ENCODE measurements at regions not wholly inside any gene's neighbourhood (a gene's known extent, or its start where the extent isn't known, plus 50 kb on each side); places are given as distances from the start of the nearest gene placed in this dataset.
"Not testable (repeated sequence)": the region's sequence is repeated elsewhere in the genome, so short reads cannot be mapped to it uniquely, and the experiment has no call there.

DNA sequence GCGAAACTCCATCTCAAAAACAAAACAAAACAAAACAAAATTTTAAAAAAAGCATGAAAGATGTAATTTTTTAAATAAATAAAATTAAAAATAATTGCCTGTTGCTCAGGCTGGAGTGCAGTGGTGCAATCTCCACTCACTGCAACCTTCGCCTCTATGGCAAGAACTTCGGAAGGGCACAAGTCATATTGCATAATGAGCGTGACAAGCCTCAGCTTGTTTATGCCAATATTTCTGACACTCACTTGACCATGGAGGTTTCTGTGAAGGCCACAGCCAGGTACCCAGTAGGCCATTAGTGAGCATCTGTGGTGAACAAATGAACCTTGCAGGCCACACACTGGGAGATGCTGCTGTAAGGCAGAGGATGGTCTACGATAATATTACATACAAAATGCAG is 106.1 kb upstream of the KMT2C start:
- Histone ChIP-seq H3K4me2 (ENCODE audit: low read depth, low read length) (no peak overlapping the region), H3K4me3 (ENCODE audit: insufficient read depth, low read depth, low read length) (no peak overlapping the region), H3K4ac (ENCODE audit: low read depth, low read length) (no peak overlapping the region), H2BK15ac (ENCODE audit: low read depth, low read length) (no peak overlapping the region), H2AFZ (replicated peaks; ENCODE audit: low read length, poor library complexity) (no peak overlapping the region), H3K36me3 (ENCODE audit: control insufficient read depth, insufficient read depth, low read length) (no peaks in the 10 kb centered on the region), H2BK20ac (ENCODE audit: low read depth, low read length) (no peak overlapping the region), H3K27me3 (ENCODE audit: control insufficient read depth, insufficient read depth, low read length) (no peaks in the 10 kb centered on the region), H3K56ac (ENCODE audit: extremely low read depth, insufficient read depth, low read length) (no peak overlapping the region), H3K9me1 (ENCODE audit: insufficient read depth, low read length) (no peaks in the 10 kb centered on the region), H4K8ac (ENCODE audit: low read depth in 2 of 2, low read length in 2 of 2) (no peak overlapping the region), H3K4me1 (ENCODE audit: control insufficient read depth, insufficient read depth, low read length) (no peaks in the 10 kb centered on the region), H4K20me1 (ENCODE audit: insufficient read depth, low read length) (no peaks in the 10 kb centered on the region), H3K79me1 (ENCODE audit: low read depth in 1 of 2, low read length in 2 of 2) (no peaks in the 10 kb centered on the region), H4K91ac (ENCODE audit: insufficient read depth, low read depth, low read length) (no peak overlapping the region), H2AK5ac (ENCODE audit: low read depth, low read length) (no peak overlapping the region), H2BK120ac (ENCODE audit: low read depth, low read length) (no peak overlapping the region), H3K23ac (ENCODE audit: low read depth, low read length) (no peak overlapping the region), H3K18ac (ENCODE audit: low read depth, low read length) (no peak overlapping the region), H2BK5ac (ENCODE audit: low read depth, low read length, poor library complexity, severe bottlenecking) (no peak overlapping the region), H4K5ac (ENCODE audit: low read depth, low read length) (no peak overlapping the region), H3K9me3 (ENCODE audit: control insufficient read depth, insufficient read depth, low read length) (no peaks in the 10 kb centered on the region), H2AK9ac (replicated peaks; ENCODE audit: low read depth, low read length, poor library complexity) (no peak overlapping the region), H3K9ac (ENCODE audit: low read depth, low read length) (no peak overlapping the region), H3K27ac (ENCODE audit: insufficient read depth, low read length) (no peak overlapping the region), H3K14ac (replicated peaks; ENCODE audit: low read depth, low read length) (no peak overlapping the region)
- no peak for TF ChIP-seq NFE2L2 (IDR thresholded peaks at IDR 0.05; ENCODE audit: low read depth, low read length)
- TF ChIP-seq, protein P1, sequence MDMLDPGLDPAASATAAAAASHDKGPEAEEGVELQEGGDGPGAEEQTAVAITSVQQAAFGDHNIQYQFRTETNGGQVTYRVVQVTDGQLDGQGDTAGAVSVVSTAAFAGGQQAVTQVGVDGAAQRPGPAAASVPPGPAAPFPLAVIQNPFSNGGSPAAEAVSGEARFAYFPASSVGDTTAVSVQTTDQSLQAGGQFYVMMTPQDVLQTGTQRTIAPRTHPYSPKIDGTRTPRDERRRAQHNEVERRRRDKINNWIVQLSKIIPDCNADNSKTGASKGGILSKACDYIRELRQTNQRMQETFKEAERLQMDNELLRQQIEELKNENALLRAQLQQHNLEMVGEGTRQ (IDR thresholded peaks at IDR 0.05; ENCODE audit: low read depth, low read length): no peak
- in situ Hi-C loops (cut with MboI; ENCODE audit: low sequenced_read_pairs): no loop called here
- WGBS, 2 experiments (ENCODE audit: extremely low coverage in 2 of 2, insufficient read length in 1 of 2): no CpG with 5 or more reads among the region's 5 CpGs
- POLR2A ChIA-PET (ENCODE audit: unreplicated experiment): no interaction called here
- intact Hi-C loops (cut with micrococcal nuclease): no loop called here
- CTCF ChIA-PET: interaction anchor here (0.6 kb wide), 1 partner anchor 10 kb away, joined by 5 read pairs; no protein-coding TSS in a partner anchor
- ATAC-seq (ENCODE audit: low read depth) (no peak), DNase-seq (no peak)
- dilution Hi-C loops (cut with HindIII; ENCODE audit: low sequenced_read_pairs, unreplicated experiment): no loop called here
- BruUV-seq (replicated peaks): no TSS peak

DNA sequence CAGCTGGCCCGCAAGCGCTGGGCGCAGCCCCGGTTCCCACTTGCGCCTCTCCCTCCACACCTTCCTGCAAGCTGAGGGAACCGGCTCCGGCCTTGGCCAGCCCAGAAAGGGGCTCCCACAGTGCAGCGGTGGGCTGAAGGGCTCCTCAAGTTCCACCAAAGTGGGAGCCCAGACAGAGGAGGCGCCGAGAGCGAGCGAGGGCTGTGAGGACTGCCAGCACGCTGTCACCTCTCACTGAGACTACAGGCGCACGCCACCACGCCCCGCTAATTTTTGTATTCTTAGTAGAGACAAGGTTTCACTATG is 103.3 kb upstream of the KMT2C start:
- H3K4me3 ChIP-seq (ENCODE audit: insufficient read depth, low read depth, low read length); H3K14ac ChIP-seq (replicated peaks; ENCODE audit: low read depth, low read length); H4K8ac ChIP-seq (ENCODE audit: low read depth in 2 of 2, low read length in 2 of 2); in situ Hi-C loops (cut with MboI; ENCODE audit: low sequenced_read_pairs); H3K27ac ChIP-seq (ENCODE audit: insufficient read depth, low read length); H4K5ac ChIP-seq (ENCODE audit: low read depth, low read length); H3K18ac ChIP-seq (ENCODE audit: low read depth, low read length); H3K9me1 ChIP-seq (ENCODE audit: insufficient read depth, low read length); intact Hi-C loops (cut with micrococcal nuclease); H3K27me3 ChIP-seq (ENCODE audit: control insufficient read depth, insufficient read depth, low read length); H2AFZ ChIP-seq (replicated peaks; ENCODE audit: low read length, poor library complexity); BruUV-seq (replicated peaks); H3K4me2 ChIP-seq (ENCODE audit: low read depth, low read length); H3K79me1 ChIP-seq (ENCODE audit: low read depth in 1 of 2, low read length in 2 of 2); H2BK5ac ChIP-seq (ENCODE audit: low read depth, low read length, poor library complexity, severe bottlenecking); H2BK15ac ChIP-seq (ENCODE audit: low read depth, low read length); H3K23ac ChIP-seq (ENCODE audit: low read depth, low read length); H2AK9ac ChIP-seq (replicated peaks; ENCODE audit: low read depth, low read length, poor library complexity); H4K20me1 ChIP-seq (ENCODE audit: insufficient read depth, low read length); DNase-seq; H3K4me1 ChIP-seq (ENCODE audit: control insufficient read depth, insufficient read depth, low read length); CTCF ChIA-PET; H2AK5ac ChIP-seq (ENCODE audit: low read depth, low read length); H3K9me3 ChIP-seq (ENCODE audit: control insufficient read depth, insufficient read depth, low read length); H3K9ac ChIP-seq (ENCODE audit: low read depth, low read length); POLR2A ChIA-PET (ENCODE audit: unreplicated experiment); H2BK20ac ChIP-seq (ENCODE audit: low read depth, low read length); H2BK120ac ChIP-seq (ENCODE audit: low read depth, low read length); H3K56ac ChIP-seq (ENCODE audit: extremely low read depth, insufficient read depth, low read length); dilution Hi-C loops (cut with HindIII; ENCODE audit: low sequenced_read_pairs, unreplicated experiment); H3K4ac ChIP-seq (ENCODE audit: low read depth, low read length); ATAC-seq (ENCODE audit: low read depth); H4K91ac ChIP-seq (ENCODE audit: insufficient read depth, low read depth, low read length); H3K36me3 ChIP-seq (ENCODE audit: control insufficient read depth, insufficient read depth, low read length): not testable (repeated sequence)
- WGBS, 2 experiments (ENCODE audit: extremely low coverage in 2 of 2, insufficient read length in 1 of 2): 100% methylated on average over 1 of the region's 17 CpGs; no CpG with 5 or more reads in 1 of the 2 experiments
